ENCODE measurements at regions not wholly inside any gene's neighbourhood (a gene's known extent, or its start where the extent isn't known, plus 50 kb on each side); places are given as distances from the start of the nearest gene placed in this dataset.
"Not testable (repeated sequence)": the region's sequence is repeated elsewhere in the genome, so short reads cannot be mapped to it uniquely, and the experiment has no call there.

GRCh38 chr6:168233875-168234213 is 85.7 kb downstream of the DACT2 start:
- TF ChIP-seq CTCF, POLR2AphosphoS5 (IDR thresholded peaks at IDR 0.05): not testable (repeated sequence)
